Natural killer cell (primary cell): ENCODE measurements at regions not wholly inside any gene's neighbourhood (a gene's known extent, or its start where the extent isn't known, plus 50 kb on each side); places are given as distances from the start of the nearest gene placed in this dataset.

ENCODE experiments used
- ATAC-seq, 3 donors: fragments of 150-1000 bp in 2 of 3; fragments of 200-7000 bp in 1 of 3; cut with Tn5 transposase; 1 replicate in 1 of 3; 2 replicates in 2 of 3; pipeline ENCODE4 v1.10.0; 2021; ENCODE audit warnings: mild to moderate bottlenecking in 2 of 3, moderate library complexity in 2 of 3
- DNase-seq, 2 donors: peaks; one replicate each; pipeline versions ENCODE4 v3.0.0 to v3.0.0-alpha.2; 2013 to 2021; ENCODE audit warnings: mixed read lengths in 1 of 2
- H3K27ac ChIP-seq: one replicate; pipeline ENCODE4 v1.5.1; 2013; ENCODE audit warnings: mild to moderate bottlenecking, low read length
- H3K27me3 ChIP-seq: one replicate; pipeline ENCODE4 v1.6.1; 2013; ENCODE audit warnings: low read length; ENCODE audit not compliant: control insufficient read depth, insufficient read depth
- H3K36me3 ChIP-seq: one replicate; pipeline ENCODE4 v1.6.1; 2013; ENCODE audit warnings: low read length; ENCODE audit not compliant: control insufficient read depth, insufficient read depth
- H3K4me1 ChIP-seq: one replicate; pipeline ENCODE4 v1.6.1; 2013; ENCODE audit warnings: low read length; ENCODE audit not compliant: control insufficient read depth, insufficient read depth
- H3K4me3 ChIP-seq: one replicate; pipeline ENCODE4 v1.5.1; 2013; ENCODE audit warnings: low read length
- H3K9me3 ChIP-seq: one replicate; pipeline ENCODE4 v1.6.1; 2013; ENCODE audit warnings: low read length; ENCODE audit not compliant: control insufficient read depth, insufficient read depth
- H3K27ac Mint-ChIP-seq, 2 donors: one replicate each; pipeline ENCODE4 v1.8.0; 2022; ENCODE audit warnings: mild to moderate bottlenecking in 2 of 2, mixed read lengths in 2 of 2, moderate library complexity in 1 of 2
- H3K27me3 Mint-ChIP-seq, 2 donors: one replicate each; pipeline ENCODE4 v1.8.0; 2022; ENCODE audit warnings: low read depth in 2 of 2, mixed read lengths in 2 of 2
- H3K36me3 Mint-ChIP-seq: one replicate; pipeline ENCODE4 v1.8.0; 2022; ENCODE audit warnings: mixed read lengths
- H3K4me1 Mint-ChIP-seq, 2 donors: one replicate each; pipeline ENCODE4 v1.8.0; 2022; ENCODE audit warnings: mixed read lengths in 2 of 2
- H3K4me3 Mint-ChIP-seq: one replicate; pipeline ENCODE4 v1.8.0; 2022; ENCODE audit warnings: mild to moderate bottlenecking, moderate library complexity, mixed read lengths
- H3K9me3 Mint-ChIP-seq, 2 donors: one replicate each; pipeline ENCODE4 v1.8.0; 2022; ENCODE audit warnings: mixed read lengths in 2 of 2
- CTCF ChIP-seq: fragments of 200-600 bp; IDR thresholded peaks from one replicate; pipeline ENCODE4 v1.8.0; 2022; ENCODE audit warnings: antibody characterized with exemption
- WGBS: methylation state at CpG from one replicate; pipeline ENCODE4 v1.1.7; 2013; ENCODE audit warnings: missing lambda C conversion rate; ENCODE audit not compliant: insufficient coverage; 5-methylcytosine and 5-hydroxymethylcytosine counted together
- intact Hi-C: fragments of 100-400 bp; cut with micrococcal nuclease; formaldehyde crosslinking; loops from one replicate; pipeline ENCODE4 v1.14.2; 2022

GRCh38 chr17:31752584-31752983, 106.5 kb downstream of the COPRS start:
- TF ChIP-seq CTCF = no peak
- Mint-ChIP-seq H3K4me1 (no peaks in the 10 kb centered on the region), H3K9me3 (no peaks in the 10 kb centered on the region), H3K4me3 (no peak overlapping the region), H3K27ac (no peak overlapping the region), H3K27me3 (no peaks in the 10 kb centered on the region), H3K36me3 (no peaks in the 10 kb centered on the region)
- Histone ChIP-seq H3K27me3 (no peaks in the 10 kb centered on the region), H3K27ac (no peak overlapping the region), H3K4me3 (no peak overlapping the region), H3K4me1 (no peaks in the 10 kb centered on the region), H3K9me3 (no peaks in the 10 kb centered on the region), H3K36me3 (no peaks in the 10 kb centered on the region)
- 88% methylated on average over 6 of the region's 6 CpGs for WGBS
- intact Hi-C loops = no loop called here
- DNase-seq (no peak), ATAC-seq (no peak)

GRCh38 chr17:31750578-31750977, 108.5 kb downstream of the COPRS start:
- Histone ChIP-seq H3K4me3 (no peak overlapping the region), H3K27ac (no peak overlapping the region), H3K4me1 (no peaks in the 10 kb centered on the region), H3K36me3 (no peaks in the 10 kb centered on the region), H3K9me3 (no peaks in the 10 kb centered on the region), H3K27me3 (no peaks in the 10 kb centered on the region)
- WGBS = 87% methylated on average over 3 of the region's 3 CpGs
- TF ChIP-seq CTCF = no peak
- H3K27ac Mint-ChIP-seq = no peak overlapping the region
- no peaks in the 10 kb centered on the region for H3K27me3 Mint-ChIP-seq
- ATAC-seq = no peak
- no peaks in the 10 kb centered on the region for H3K9me3 Mint-ChIP-seq
- no peak overlapping the region for H3K4me3 Mint-ChIP-seq
- H3K36me3 Mint-ChIP-seq = no peaks in the 10 kb centered on the region
- no peaks in the 10 kb centered on the region for H3K4me1 Mint-ChIP-seq
- intact Hi-C loops = no loop called here
- DNase-seq = no peak

GRCh38 chr17:31748881-31749280, 110.2 kb downstream of the COPRS start:
- Mint-ChIP-seq H3K9me3 (no peaks in the 10 kb centered on the region), H3K4me1 (no peaks in the 10 kb centered on the region), H3K36me3 (no peaks in the 10 kb centered on the region), H3K27me3 (peaks cover 0 to 6% of the 10 kb centered on the region in 2 donors), H3K4me3 (no peak overlapping the region), H3K27ac (no peak overlapping the region)
- H3K27me3 ChIP-seq = no peaks in the 10 kb centered on the region
- H3K9me3 ChIP-seq = no peaks in the 10 kb centered on the region
- WGBS = 90% methylated on average over 2 of the region's 3 CpGs
- no peaks in the 10 kb centered on the region for H3K36me3 ChIP-seq
- no peak overlapping the region for H3K27ac ChIP-seq
- intact Hi-C loops = no loop called here
- ATAC-seq (no peak), DNase-seq (no peak)
- no peak overlapping the region for H3K4me3 ChIP-seq
- no peaks in the 10 kb centered on the region for H3K4me1 ChIP-seq
- TF ChIP-seq CTCF = no peak

- intact Hi-C loops = no loop called here
- Histone ChIP-seq H3K4me3 (no peak overlapping the region), H3K9me3 (no peaks in the 10 kb centered on the region), H3K27ac (no peak overlapping the region), H3K27me3 (no peaks in the 10 kb centered on the region), H3K4me1 (no peaks in the 10 kb centered on the region), H3K36me3 (no peaks in the 10 kb centered on the region)
- H3K36me3 Mint-ChIP-seq = no peaks in the 10 kb centered on the region
- no peaks in the 10 kb centered on the region for H3K9me3 Mint-ChIP-seq
- no peak overlapping the region for H3K4me3 Mint-ChIP-seq
- TF ChIP-seq CTCF = no peak
- no peaks in the 10 kb centered on the region for H3K4me1 Mint-ChIP-seq
- peaks cover 8 to 13% of the 10 kb centered on the region in 2 donors for H3K27me3 Mint-ChIP-seq
- no peak overlapping the region for H3K27ac Mint-ChIP-seq
- ATAC-seq = no peak
- no peak for DNase-seq
Observed at GRCh38 chr17:31746884-31747495, 112.1 kb downstream of the COPRS start.
